GM06990 (cell line): ENCODE measurements at regions not wholly inside any gene's neighbourhood (a gene's known extent, or its start where the extent isn't known, plus 50 kb on each side); places are given as distances from the start of the nearest gene placed in this dataset.

ENCODE experiments used
- DNase-seq: peaks from one replicate; pipeline ENCODE4 v3.0.0-alpha.2; 2011; ENCODE audit not compliant: insufficient read length; ENCODE audit errors: extremely low read depth
- H3K27me3 ChIP-seq: replicated peaks from 2 replicates; pipeline ENCODE4 v1.6.0; 2011; ENCODE audit warnings: low read length; ENCODE audit not compliant: control insufficient read depth, insufficient read depth
- H3K36me3 ChIP-seq: 2 replicates; pipeline ENCODE4 v1.5.1; 2011; ENCODE audit warnings: low read length; ENCODE audit not compliant: control insufficient read depth, insufficient read depth
- H3K4me3 ChIP-seq: replicated peaks from 2 replicates; pipeline ENCODE4 v1.5.1; 2011; ENCODE audit warnings: low read depth, mild to moderate bottlenecking, control low read depth, low read length
- CTCF ChIP-seq: IDR thresholded peaks from 2 replicates; pipeline ENCODE4 v1.5.1; 2011; ENCODE audit warnings: low read length, control low read depth, mild to moderate bottlenecking, inconsistent platforms; ENCODE audit not compliant: insufficient read depth, poor library complexity, severe bottlenecking

GRCh38 chr14:71610149-71610548 lies 322.1 kb upstream of the RGS6 start:
- Histone ChIP-seq H3K27me3 (no peaks in the 10 kb centered on the region), H3K36me3 (no peaks in the 10 kb centered on the region), H3K4me3 (no peak overlapping the region)
- DNase-seq: no peak
- no peak for TF ChIP-seq CTCF

GRCh38 chr14:71610797-71611196 lies 321.4 kb upstream of the RGS6 start:
- no peak for TF ChIP-seq CTCF
- no peaks in the 10 kb centered on the region for H3K27me3 ChIP-seq
- no peak for DNase-seq
- no peaks in the 10 kb centered on the region for H3K36me3 ChIP-seq
- no peak overlapping the region for H3K4me3 ChIP-seq

- H3K36me3 ChIP-seq: no peaks in the 10 kb centered on the region
- no peak for TF ChIP-seq CTCF
- H3K27me3 ChIP-seq: no peaks in the 10 kb centered on the region
- DNase-seq: no peak
- no peak overlapping the region for H3K4me3 ChIP-seq
These were observed 319.1 kb upstream of the RGS6 start for GRCh38 chr14:71613168-71613567.

GRCh38 chr14:71616013-71616412 lies 316.2 kb upstream of the RGS6 start:
- no peak for TF ChIP-seq CTCF
- no peak overlapping the region for H3K4me3 ChIP-seq
- no peaks in the 10 kb centered on the region for H3K27me3 ChIP-seq
- DNase-seq: no peak
- H3K36me3 ChIP-seq: no peaks in the 10 kb centered on the region; the same call in 1 of the 2 replicates

- TF ChIP-seq CTCF: no peak
- peak overlapping the region; percentile 25; the same call in 1 of the 2 replicates for H3K4me3 ChIP-seq
- no peaks in the 10 kb centered on the region for H3K27me3 ChIP-seq
- no peaks in the 10 kb centered on the region; the same call in 1 of the 2 replicates for H3K36me3 ChIP-seq
- no peak for DNase-seq
These were observed 314.2 kb upstream of the RGS6 start for GRCh38 chr14:71618047-71618446.

GRCh38 chr14:71618716-71619115 lies 313.5 kb upstream of the RGS6 start:
- DNase-seq: no peak
- TF ChIP-seq CTCF: no peak
- peak overlapping the region; percentile 29 for H3K4me3 ChIP-seq

More at GRCh38 chr14:71618716-71619115, 313.5 kb upstream of the RGS6 start:
- no peaks in the 10 kb centered on the region for H3K27me3 ChIP-seq
- no peaks in the 10 kb centered on the region; the same call in 1 of the 2 replicates for H3K36me3 ChIP-seq
